Gastrocnemius medialis (tissue), 4 donors: ENCODE measurements at regions not wholly inside any gene's neighbourhood (a gene's known extent, or its start where the extent isn't known, plus 50 kb on each side); places are given as distances from the start of the nearest gene placed in this dataset.
A peak's percentile ranks its signal among the peaks of the same experiment; 100 is the strongest.

Experiments
- ATAC-seq, 2 donors: fragments of 150-250 bp; one replicate each; pipeline ENCODE4 v1.9.1; 2016
- DNase-seq, 2 donors: peaks; one replicate each; pipeline ENCODE4 v3.0.0-alpha.2; 2019
- H3K27ac ChIP-seq, 4 donors: fragments of 200-600 bp; sonication (generic); 1 replicate in 1 of 4; 2 replicates in 3 of 4; pipeline ENCODE4 v1.5.1; 2016 to 2018; ENCODE audit warnings: mild to moderate bottlenecking in 2 of 4, moderate library complexity in 1 of 4
- H3K27me3 ChIP-seq, 3 donors: fragments of 200-600 bp; sonication (generic) in 2 of 3; 1 replicate in 1 of 3; 2 replicates in 2 of 3; pipeline versions ENCODE4 v1.5.1 to v1.6.0; 2016 to 2019; ENCODE audit warnings: mild to moderate bottlenecking in 1 of 3, moderate library complexity in 1 of 3
- H3K36me3 ChIP-seq, 2 donors: fragments of 200-600 bp; sonication (generic) in 1 of 2; one replicate each; pipeline ENCODE4 v1.5.1; 2017 to 2018
- H3K4me1 ChIP-seq, 2 donors: fragments of 200-600 bp; sonication (generic) in 1 of 2; one replicate each; pipeline ENCODE4 v1.5.1; 2016 to 2017; ENCODE audit warnings: mild to moderate bottlenecking in 2 of 2
- H3K4me3 ChIP-seq, 4 donors: fragments of 200-600 bp; sonication (generic) in 3 of 4; 1 replicate in 1 of 4; 2 replicates in 3 of 4; pipeline ENCODE4 v1.5.1; 2016 to 2019; ENCODE audit warnings: mild to moderate bottlenecking in 2 of 4
- H3K9me3 ChIP-seq, 3 donors: fragments of 200-600 bp; sonication (generic) in 2 of 3; 1 replicate in 1 of 3; 2 replicates in 2 of 3; pipeline ENCODE4 v1.5.1; 2016 to 2019
- CTCF ChIP-seq, 5 experiments: fragments of 450-650 bp in 3 of 5; fragments of 200-600 bp in 2 of 5; sonication (generic) in 2 of 5; IDR thresholded peaks in 4 of 5; conservative IDR thresholded peaks in 1 of 5; 1 replicate in 4 of 5; 2 replicates in 1 of 5; pipeline ENCODE4 v1.5.1; 2016 to 2019; ENCODE audit warnings: antibody characterized with exemption in 5 of 5, mild to moderate bottlenecking in 3 of 5, moderate library complexity in 3 of 5
- POLR2A ChIP-seq, 2 donors: fragments of 450-650 bp; IDR thresholded peaks; one replicate each; pipeline ENCODE4 v1.6.1; 2017; ENCODE audit warnings: antibody characterized with exemption in 2 of 2, mild to moderate bottlenecking in 2 of 2, moderate library complexity in 2 of 2
- in situ Hi-C, 4 donors: fragments of 200-750 bp; cut with MboI; loops; one replicate each; pipeline versions ENCODE4 v1.15.0 to v1.8.0; 2017; ENCODE audit warnings: low sequenced_read_pairs in 4 of 4
- intact Hi-C: fragments of 100-400 bp; cut with DNase I; formaldehyde crosslinking; loops from one replicate; pipeline ENCODE4 v1.15.1; 2023; ENCODE audit warnings: low total_unique reads

GRCh38 chr12:11578461-11578993 lies 70.9 kb upstream of the ETV6 start:
- no peaks in the 10 kb centered on the region for H3K4me1 ChIP-seq

GRCh38 chr12:11580125-11580751 lies 69.2 kb upstream of the ETV6 start:
- no peaks in the 10 kb centered on the region for H3K4me1 ChIP-seq
- H3K36me3 ChIP-seq: no peaks in the 10 kb centered on the region
- H3K27ac ChIP-seq: no peak overlapping the region
- peaks cover 0 to 3% (median 0%) of the 10 kb centered on the region in 3 donors for H3K27me3 ChIP-seq
- ATAC-seq (no peak), DNase-seq (no peak)
- H3K4me3 ChIP-seq: no peak overlapping the region
- in situ Hi-C loops (loop anchor here (5.0 to 25.0 kb wide), 4 partner anchors 447 to 757 kb away; no protein-coding TSS in a partner anchor), intact Hi-C loops (loop anchor here (2.0 to 5.0 kb wide), 2 partner anchors 67 to 313 kb away; partner anchors contain the start of gene ETV6)
- no peaks in the 10 kb centered on the region for H3K9me3 ChIP-seq
- TF ChIP-seq POLR2A (IDR thresholded peaks at IDR 0.05) (no peak), CTCF (IDR thresholded peaks at IDR 0.05 in 4 of 5, conservative IDR thresholded peaks at IDR 0.05 in 1 of 5) (no peak)

More at GRCh38 chr12:11578461-11578993, 70.9 kb upstream of the ETV6 start:
- H3K36me3 ChIP-seq: no peaks in the 10 kb centered on the region
- no peak overlapping the region for H3K4me3 ChIP-seq
- no peak for ATAC-seq
- no peak overlapping the region for H3K27ac ChIP-seq
- in situ Hi-C loops (loop anchor here in 2 of 4 donors (25.0 kb wide), 1 partner anchor 759 kb away; no protein-coding TSS in a partner anchor), intact Hi-C loops (no loop called here)
- peaks cover 0 to 3% (median 0%) of the 10 kb centered on the region in 3 donors for H3K27me3 ChIP-seq
- H3K9me3 ChIP-seq: no peaks in the 10 kb centered on the region
- no peak for DNase-seq
- TF ChIP-seq POLR2A (IDR thresholded peaks at IDR 0.05) (no peak), CTCF (IDR thresholded peaks at IDR 0.05 in 4 of 5, conservative IDR thresholded peaks at IDR 0.05 in 1 of 5) (no peak)

- H3K27ac ChIP-seq: no peak overlapping the region
- peak in 1 of 2 donors; percentile 36 for ATAC-seq
- no peaks in the 10 kb centered on the region for H3K36me3 ChIP-seq
- H3K4me3 ChIP-seq: no peak overlapping the region
- DNase-seq: peak; percentile 23 to 24
- no peaks in the 10 kb centered on the region for H3K9me3 ChIP-seq
- no peaks in the 10 kb centered on the region for H3K4me1 ChIP-seq
- intact Hi-C loops: loop anchor here (1.0 to 5.0 kb wide), 3 partner anchors 66 to 452 kb away; partner anchors contain the start of gene ETV6
- peaks cover 0 to 3% (median 0%) of the 10 kb centered on the region in 3 donors for H3K27me3 ChIP-seq
- in situ Hi-C loops: loop anchor here (5.0 to 25.0 kb wide), 4 partner anchors 446 to 756 kb away; no protein-coding TSS in a partner anchor
- TF ChIP-seq POLR2A (IDR thresholded peaks at IDR 0.05) (no peak), CTCF (IDR thresholded peaks at IDR 0.05 in 4 of 5, conservative IDR thresholded peaks at IDR 0.05 in 1 of 5) (peak; percentile 62 to 78 (median 71))
These were observed 68.2 kb upstream of the ETV6 start for GRCh38 chr12:11581179-11581755.

GRCh38 chr12:11584221-11584855 lies 65.1 kb upstream of the ETV6 start:
- TF ChIP-seq CTCF (IDR thresholded peaks at IDR 0.05 in 4 of 5, conservative IDR thresholded peaks at IDR 0.05 in 1 of 5) (no peak), POLR2A (IDR thresholded peaks at IDR 0.05) (no peak)
- ATAC-seq (no peak), DNase-seq (no peak)
- Histone ChIP-seq H3K4me1 (no peaks in the 10 kb centered on the region), H3K27ac (no peak overlapping the region), H3K9me3 (no peaks in the 10 kb centered on the region), H3K4me3 (no peak overlapping the region), H3K36me3 (no peaks in the 10 kb centered on the region), H3K27me3 (no peaks in the 10 kb centered on the region)
- intact Hi-C loops: loop anchor here (5.0 kb wide), 1 partner anchor 63 kb away; the partner anchor contains the start of gene ETV6
- in situ Hi-C loops: loop anchor here (5.0 to 25.0 kb wide), 4 partner anchors 443 to 753 kb away; no protein-coding TSS in a partner anchor
